ENCODE measurements at regions not wholly inside any gene's neighbourhood (a gene's known extent, or its start where the extent isn't known, plus 50 kb on each side); places are given as distances from the start of the nearest gene placed in this dataset.

DNA sequence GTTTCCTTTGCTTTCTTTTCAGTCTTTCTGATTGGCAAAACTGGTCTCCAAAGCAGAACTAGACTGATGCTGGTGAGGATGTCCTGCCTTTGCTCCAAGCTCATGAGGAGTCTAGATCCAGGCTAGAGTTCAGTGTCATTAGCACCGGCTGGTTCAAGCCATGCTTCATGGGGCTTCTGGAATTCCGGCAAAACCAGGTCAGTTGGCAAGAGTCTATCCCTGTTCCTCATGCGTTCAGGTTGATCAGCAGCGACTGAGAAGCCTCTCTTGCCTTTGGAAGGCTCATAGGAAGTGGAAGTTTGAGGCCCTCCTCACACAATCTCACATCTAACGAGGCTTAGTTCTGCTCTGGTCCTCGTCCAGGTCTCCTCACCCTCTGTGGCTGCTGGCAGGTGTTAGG, 194.3 kb downstream of the HS3ST3A1 start:
- no peaks in the 10 kb centered on the region for H3K9me3 Mint-ChIP-seq (ENCODE audit: insufficient read depth)
- no peaks in the 10 kb centered on the region for H3K4me1 Mint-ChIP-seq
- ChIA-PET CTCF (interaction anchor here (0.6 kb wide), 1 partner anchor 171 kb away, joined by 4 read pairs; no protein-coding TSS in a partner anchor), POLR2A (no interaction called here)
- no peak overlapping the region for H3K4me3 Mint-ChIP-seq
- no peak for ATAC-seq (ENCODE audit: low read depth)
- H2AFZ ChIP-seq (ENCODE audit: insufficient read depth, low read depth, low read length, poor library complexity, severe bottlenecking), result no peak overlapping the region
- 80% methylated on average over 4 of the region's 6 CpGs for WGBS (ENCODE audit: insufficient coverage)
- no peak overlapping the region for H3K27ac ChIP-seq (ENCODE audit: low read length in 2 of 2)
- H4K20me1 ChIP-seq (ENCODE audit: control insufficient read depth, insufficient read depth, low read length, poor library complexity, severe bottlenecking), result no peaks in the 10 kb centered on the region
- H3K36me3 ChIP-seq (replicated peaks in 1 of 2; ENCODE audit: control extremely low read depth in 1 of 2, control insufficient read depth in 1 of 2, extremely low read depth in 1 of 2, insufficient read depth in 2 of 2, low read length in 1 of 2), result no peaks in the 10 kb centered on the region
- no peaks in the 10 kb centered on the region for H3K9me3 ChIP-seq (ENCODE audit: control extremely low read depth in 1 of 3, control insufficient read depth in 2 of 3, insufficient read depth in 1 of 3, low read length in 2 of 3)
- DNase-seq, result no peak
- H3K9ac ChIP-seq (ENCODE audit: low read length), result no peak overlapping the region
- H3K27ac Mint-ChIP-seq, result no peak overlapping the region
- no peak overlapping the region for H3K4me2 ChIP-seq (replicated peaks; ENCODE audit: low read depth, low read length, poor library complexity, severe bottlenecking)
- no peaks in the 10 kb centered on the region for H3K79me2 ChIP-seq (ENCODE audit: control insufficient read depth, insufficient read depth, low read length)
- no peaks in the 10 kb centered on the region for H3K27me3 ChIP-seq (replicated peaks in 1 of 4; ENCODE audit: control extremely low read depth in 1 of 4, control insufficient read depth in 3 of 4, insufficient read depth in 4 of 4, low read length in 3 of 4)
- no peak for TF ChIP-seq EZH2 (IDR thresholded peaks at IDR 0.05; ENCODE audit: borderline replicate concordance, insufficient read depth, low read depth, low read length, poor library complexity, severe bottlenecking)
- TF ChIP-seq, protein P1, sequence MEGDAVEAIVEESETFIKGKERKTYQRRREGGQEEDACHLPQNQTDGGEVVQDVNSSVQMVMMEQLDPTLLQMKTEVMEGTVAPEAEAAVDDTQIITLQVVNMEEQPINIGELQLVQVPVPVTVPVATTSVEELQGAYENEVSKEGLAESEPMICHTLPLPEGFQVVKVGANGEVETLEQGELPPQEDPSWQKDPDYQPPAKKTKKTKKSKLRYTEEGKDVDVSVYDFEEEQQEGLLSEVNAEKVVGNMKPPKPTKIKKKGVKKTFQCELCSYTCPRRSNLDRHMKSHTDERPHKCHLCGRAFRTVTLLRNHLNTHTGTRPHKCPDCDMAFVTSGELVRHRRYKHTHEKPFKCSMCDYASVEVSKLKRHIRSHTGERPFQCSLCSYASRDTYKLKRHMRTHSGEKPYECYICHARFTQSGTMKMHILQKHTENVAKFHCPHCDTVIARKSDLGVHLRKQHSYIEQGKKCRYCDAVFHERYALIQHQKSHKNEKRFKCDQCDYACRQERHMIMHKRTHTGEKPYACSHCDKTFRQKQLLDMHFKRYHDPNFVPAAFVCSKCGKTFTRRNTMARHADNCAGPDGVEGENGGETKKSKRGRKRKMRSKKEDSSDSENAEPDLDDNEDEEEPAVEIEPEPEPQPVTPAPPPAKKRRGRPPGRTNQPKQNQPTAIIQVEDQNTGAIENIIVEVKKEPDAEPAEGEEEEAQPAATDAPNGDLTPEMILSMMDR (IDR thresholded peaks at IDR 0.05), result no peak
- no peak overlapping the region for H3K4me3 ChIP-seq (ENCODE audit: control extremely low read depth in 1 of 5, extremely low read depth in 1 of 5, insufficient read depth in 1 of 5, low read depth in 2 of 5, low read length in 4 of 5)
- H3K27me3 Mint-ChIP-seq, result no peaks in the 10 kb centered on the region
- intact Hi-C loops (cut with micrococcal nuclease), result no loop called here
- no peaks in the 10 kb centered on the region for H3K4me1 ChIP-seq (ENCODE audit: control insufficient read depth in 2 of 2, insufficient read depth in 2 of 2, low read length in 2 of 2)

DNA sequence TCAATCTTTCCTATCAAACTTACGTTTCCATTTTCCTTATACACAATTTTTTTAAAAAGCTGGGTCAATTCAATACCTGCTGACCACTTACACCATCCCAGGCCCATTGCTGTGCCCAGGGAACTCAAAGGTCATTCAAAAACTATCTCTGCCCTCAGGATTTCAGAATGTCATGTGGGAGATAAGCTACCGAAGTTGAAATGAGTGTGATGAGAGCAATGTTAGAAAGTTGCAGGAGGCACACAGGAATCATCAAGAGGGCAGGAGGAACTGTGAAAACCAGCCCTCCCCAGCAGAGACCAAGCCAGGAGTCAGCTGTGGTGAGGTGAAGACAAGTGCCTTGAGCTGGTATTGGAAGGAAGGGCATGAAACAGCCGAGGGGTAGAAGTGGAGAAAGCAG, 195.9 kb downstream of the HS3ST3A1 start:
- ChIA-PET POLR2A (no interaction called here), CTCF (no interaction called here)
- Histone ChIP-seq H3K4me1 (ENCODE audit: control insufficient read depth in 2 of 2, insufficient read depth in 2 of 2, low read length in 2 of 2) (no peaks in the 10 kb centered on the region), H3K4me2 (replicated peaks; ENCODE audit: low read depth, low read length, poor library complexity, severe bottlenecking) (no peak overlapping the region), H3K27ac (ENCODE audit: low read length in 2 of 2) (no peak overlapping the region), H3K79me2 (ENCODE audit: control insufficient read depth, insufficient read depth, low read length) (no peaks in the 10 kb centered on the region), H4K20me1 (ENCODE audit: control insufficient read depth, insufficient read depth, low read length, poor library complexity, severe bottlenecking) (no peaks in the 10 kb centered on the region), H3K27me3 (replicated peaks in 1 of 4; ENCODE audit: control extremely low read depth in 1 of 4, control insufficient read depth in 3 of 4, insufficient read depth in 4 of 4, low read length in 3 of 4) (no peaks in the 10 kb centered on the region), H3K9ac (ENCODE audit: low read length) (no peak overlapping the region), H3K36me3 (replicated peaks in 1 of 2; ENCODE audit: control extremely low read depth in 1 of 2, control insufficient read depth in 1 of 2, extremely low read depth in 1 of 2, insufficient read depth in 2 of 2, low read length in 1 of 2) (no peaks in the 10 kb centered on the region), H3K9me3 (ENCODE audit: control extremely low read depth in 1 of 3, control insufficient read depth in 2 of 3, insufficient read depth in 1 of 3, low read length in 2 of 3) (no peaks in the 10 kb centered on the region), H3K4me3 (ENCODE audit: control extremely low read depth in 1 of 5, extremely low read depth in 1 of 5, insufficient read depth in 1 of 5, low read depth in 2 of 5, low read length in 4 of 5) (no peak overlapping the region), H2AFZ (ENCODE audit: insufficient read depth, low read depth, low read length, poor library complexity, severe bottlenecking) (no peak overlapping the region)
- H3K4me1 Mint-ChIP-seq, result no peaks in the 10 kb centered on the region
- ATAC-seq (ENCODE audit: low read depth) (no peak), DNase-seq (no peak)
- no peak overlapping the region for H3K4me3 Mint-ChIP-seq
- no peaks in the 10 kb centered on the region for H3K9me3 Mint-ChIP-seq (ENCODE audit: insufficient read depth)
- WGBS (ENCODE audit: insufficient coverage), result 92% methylated on average over 2 of the region's 3 CpGs
- TF ChIP-seq, protein P1 (IDR thresholded peaks at IDR 0.05), result no peak
- TF ChIP-seq EZH2 (IDR thresholded peaks at IDR 0.05; ENCODE audit: borderline replicate concordance, insufficient read depth, low read depth, low read length, poor library complexity, severe bottlenecking), result no peak
- H3K27ac Mint-ChIP-seq, result no peak overlapping the region
- H3K27me3 Mint-ChIP-seq, result no peaks in the 10 kb centered on the region
- intact Hi-C loops (cut with micrococcal nuclease), result no loop called here
